Psoas muscle (tissue), 7 donors: ENCODE measurements at regions not wholly inside any gene's neighbourhood (a gene's known extent, or its start where the extent isn't known, plus 50 kb on each side); places are given as distances from the start of the nearest gene placed in this dataset.

Experiments used
- ATAC-seq, 4 donors: fragments of 200-7000 bp; cut with Tn5 transposase; one replicate each; pipeline ENCODE4 v1.9.1; 2020; ENCODE audit warnings: moderate library complexity in 3 of 4, mild to moderate bottlenecking in 2 of 4
- DNase-seq, 2 donors: peaks; one replicate each; pipeline ENCODE4 v3.0.0-alpha.2; 2020
- H3K27ac ChIP-seq: fragments of 200-600 bp; one replicate; pipeline ENCODE4 v1.8.0; 2022
- H3K27me3 ChIP-seq, 3 donors: fragments of 200-600 bp in 1 of 3; one replicate each; pipeline versions ENCODE4 v1.6.1 to v1.8.0; 2013 to 2022; ENCODE audit warnings: low read length in 2 of 3, mild to moderate bottlenecking in 2 of 3, moderate library complexity in 1 of 3; ENCODE audit not compliant: insufficient read depth in 3 of 3
- H3K36me3 ChIP-seq, 2 donors: fragments of 200-600 bp in 1 of 2; one replicate each; pipeline versions ENCODE4 v1.6.1 to v1.8.0; 2013 to 2022; ENCODE audit warnings: low read depth in 1 of 2, mild to moderate bottlenecking in 1 of 2, moderate library complexity in 1 of 2; ENCODE audit not compliant: insufficient read depth in 1 of 2
- H3K4me1 ChIP-seq: fragments of 200-600 bp; one replicate; pipeline ENCODE4 v1.8.0; 2022
- H3K4me3 ChIP-seq: fragments of 200-600 bp; one replicate; pipeline ENCODE4 v1.8.0; 2022; ENCODE audit warnings: mild to moderate bottlenecking
- H3K9me3 ChIP-seq: fragments of 200-600 bp; one replicate; pipeline ENCODE4 v1.8.0; 2022
- WGBS, 3 donors: extraction: QIAGEN DNeasy Blood & Tissue Kit; methylation state at CpG; one replicate each; pipeline versions ENCODE4 v1.1.6 to v1.1.7; 2013; 5-methylcytosine and 5-hydroxymethylcytosine counted together
- intact Hi-C, 2 donors: fragments of 100-400 bp; cut with DNase I; formaldehyde crosslinking; loops; one replicate each; pipeline versions ENCODE4 v1.11.0 to v1.14.2; 2022
- TF ChIP-seq, protein P1 (sequence below): fragments of 200-600 bp; IDR thresholded peaks from one replicate; pipeline ENCODE4 v1.8.0; 2022; ENCODE audit warnings: antibody characterized with exemption
- donor health status: healthy with polysubstance abuse.
- donor health status: DM: no; HTN: no; CAD: no; lungs with moderate emphysema.
- donor health status: Bipolar disorder and iron deficiency.
- donor health status: healthy.
- donor health status: DM: yes; HTN: yes; CAD: no.
- donor health status: DM: no; HTN: no; CAD: no.
- donor health status: DM: yes; HTN: yes; CAD: no.

DNA sequence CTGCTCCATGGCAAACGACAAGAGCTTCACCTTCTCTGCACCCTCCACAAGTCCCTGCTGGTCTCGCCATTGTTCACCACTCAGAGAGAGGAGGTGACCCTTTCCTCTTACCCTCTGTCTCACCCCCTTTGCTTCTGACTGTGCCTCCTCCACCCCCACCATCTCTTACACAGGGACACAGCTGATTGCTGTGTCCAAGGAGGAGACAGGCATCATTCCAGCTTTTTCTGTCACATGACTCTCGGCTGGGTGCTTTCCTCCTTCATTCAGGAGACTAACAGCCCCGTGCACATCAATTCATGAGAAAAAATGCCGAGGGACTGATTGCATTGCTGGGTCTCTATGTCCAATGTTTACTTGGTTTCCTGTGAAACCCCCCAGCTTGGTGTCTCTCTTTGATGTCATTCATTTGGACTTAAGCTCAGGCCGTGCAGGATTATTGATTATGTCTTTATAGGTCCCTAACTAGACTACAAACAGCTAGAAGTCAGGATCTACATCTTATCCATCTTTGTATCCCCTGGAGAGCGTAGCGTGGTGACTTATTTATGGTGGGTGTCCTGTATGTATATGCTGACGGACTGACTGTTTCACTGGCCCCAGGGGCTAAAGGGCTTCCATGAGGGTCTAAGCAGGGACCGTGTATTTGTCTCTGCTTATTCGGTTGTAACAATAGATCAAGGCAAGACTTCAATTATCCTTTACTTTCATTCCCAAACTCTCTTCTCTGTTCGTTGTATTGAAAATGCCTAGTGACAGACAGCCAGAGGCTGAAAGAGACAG lies 82.2 kb upstream of the CDH13 start:
- DNase-seq (no peak), ATAC-seq (no peak)
- TF ChIP-seq, protein P1, sequence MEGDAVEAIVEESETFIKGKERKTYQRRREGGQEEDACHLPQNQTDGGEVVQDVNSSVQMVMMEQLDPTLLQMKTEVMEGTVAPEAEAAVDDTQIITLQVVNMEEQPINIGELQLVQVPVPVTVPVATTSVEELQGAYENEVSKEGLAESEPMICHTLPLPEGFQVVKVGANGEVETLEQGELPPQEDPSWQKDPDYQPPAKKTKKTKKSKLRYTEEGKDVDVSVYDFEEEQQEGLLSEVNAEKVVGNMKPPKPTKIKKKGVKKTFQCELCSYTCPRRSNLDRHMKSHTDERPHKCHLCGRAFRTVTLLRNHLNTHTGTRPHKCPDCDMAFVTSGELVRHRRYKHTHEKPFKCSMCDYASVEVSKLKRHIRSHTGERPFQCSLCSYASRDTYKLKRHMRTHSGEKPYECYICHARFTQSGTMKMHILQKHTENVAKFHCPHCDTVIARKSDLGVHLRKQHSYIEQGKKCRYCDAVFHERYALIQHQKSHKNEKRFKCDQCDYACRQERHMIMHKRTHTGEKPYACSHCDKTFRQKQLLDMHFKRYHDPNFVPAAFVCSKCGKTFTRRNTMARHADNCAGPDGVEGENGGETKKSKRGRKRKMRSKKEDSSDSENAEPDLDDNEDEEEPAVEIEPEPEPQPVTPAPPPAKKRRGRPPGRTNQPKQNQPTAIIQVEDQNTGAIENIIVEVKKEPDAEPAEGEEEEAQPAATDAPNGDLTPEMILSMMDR: no peak
- Histone ChIP-seq H3K4me1 (peaks cover 9% of the 10 kb centered on the region), H3K36me3 (no peaks in the 10 kb centered on the region), H3K9me3 (no peaks in the 10 kb centered on the region), H3K27me3 (peaks cover 0 to 3% (median 0%) of the 10 kb centered on the region in 3 donors), H3K4me3 (no peak overlapping the region), H3K27ac (no peak overlapping the region)
- intact Hi-C loops: no loop called here
- WGBS, 3 donors: 55 to 64% (median 61%) methylated on average over 12 of the region's 12 CpGs

DNA sequence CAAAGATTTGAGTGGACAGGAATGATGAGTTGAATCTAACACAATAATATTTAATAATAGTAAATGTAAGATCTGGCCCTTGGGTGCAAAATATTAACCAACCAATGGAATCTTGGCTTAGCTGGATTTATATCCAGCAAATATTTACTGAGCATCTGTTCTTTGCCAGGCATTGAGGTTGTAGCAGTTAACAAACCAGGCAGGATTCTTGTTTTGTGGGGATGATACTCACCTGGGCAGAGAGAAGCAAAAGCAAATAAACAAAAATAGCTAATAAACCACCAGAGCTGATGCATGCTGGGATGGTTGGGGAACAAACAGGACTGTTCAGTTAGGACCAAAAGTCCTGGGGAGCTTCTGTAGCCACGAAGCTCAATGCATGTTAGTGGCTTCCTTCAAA lies 84.1 kb upstream of the CDH13 start:
- Histone ChIP-seq H3K4me3 (no peak overlapping the region), H3K9me3 (peaks cover 7% of the 10 kb centered on the region), H3K27me3 (peaks cover 0 to 3% (median 0%) of the 10 kb centered on the region in 3 donors), H3K4me1 (peaks cover 3% of the 10 kb centered on the region), H3K27ac (no peak overlapping the region), H3K36me3 (no peaks in the 10 kb centered on the region)
- ATAC-seq (no peak), DNase-seq (no peak)
- intact Hi-C loops: no loop called here
- TF ChIP-seq, protein P1: no peak
- WGBS, 3 donors: 77 to 85% (median 80%) methylated on average over 1 of the region's 1 CpG

DNA sequence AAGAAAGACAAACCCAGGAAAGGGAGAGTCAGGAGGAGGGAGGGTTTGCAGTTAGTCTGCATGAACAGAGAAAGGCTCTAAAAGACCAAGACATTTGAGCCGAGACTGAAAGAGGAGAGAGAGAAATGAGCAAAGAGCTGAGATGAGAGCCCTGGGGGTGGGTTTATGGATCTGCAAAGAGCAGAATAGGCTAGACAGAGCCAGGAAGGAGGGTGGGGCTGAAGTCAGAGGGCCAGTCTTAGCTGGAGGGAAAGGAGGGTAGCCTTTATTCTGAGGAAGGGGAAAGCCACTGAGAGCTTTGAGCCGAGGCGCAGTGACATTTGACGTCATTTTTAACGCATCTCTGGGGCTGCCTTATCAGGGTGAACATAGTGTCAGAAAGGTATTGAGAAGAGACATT lies 85.7 kb upstream of the CDH13 start:
- ATAC-seq (no peak), DNase-seq (no peak)
- Histone ChIP-seq H3K9me3 (peaks cover 7% of the 10 kb centered on the region), H3K4me1 (no peaks in the 10 kb centered on the region), H3K36me3 (no peaks in the 10 kb centered on the region), H3K27me3 (peaks cover 0 to 3% (median 0%) of the 10 kb centered on the region in 3 donors), H3K27ac (no peak overlapping the region), H3K4me3 (no peak overlapping the region)
- intact Hi-C loops: no loop called here
- WGBS, 3 donors: 72 to 84% (median 83%) methylated on average over 5 of the region's 5 CpGs
- TF ChIP-seq, protein P1: no peak

DNA sequence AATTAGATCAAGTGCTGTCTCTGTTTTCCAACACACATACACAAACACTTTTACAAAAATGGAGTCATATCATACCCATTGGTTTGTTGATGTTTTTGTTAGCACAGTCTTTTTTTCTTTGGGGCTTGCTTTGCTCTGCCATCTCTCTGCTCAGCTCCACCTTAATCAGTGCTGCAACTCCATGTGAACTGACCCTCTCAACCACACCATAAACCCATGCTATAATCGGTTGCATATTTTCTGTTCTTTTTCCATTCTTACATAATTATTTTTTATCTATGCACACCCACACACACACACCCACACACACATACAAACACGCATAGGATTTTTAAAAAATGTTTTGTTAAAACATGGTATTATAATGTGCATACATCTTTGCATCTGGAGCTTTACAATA lies 91.0 kb upstream of the CDH13 start:
- Histone ChIP-seq H3K27me3 (no peaks in the 10 kb centered on the region), H3K27ac (no peak overlapping the region), H3K4me3 (no peak overlapping the region), H3K4me1 (no peaks in the 10 kb centered on the region), H3K36me3 (no peaks in the 10 kb centered on the region), H3K9me3 (peaks cover 7% of the 10 kb centered on the region)
- TF ChIP-seq, protein P1: no peak
- ATAC-seq: no peak
- intact Hi-C loops: loop anchor here in 1 of 2 donors (10.0 kb wide), 1 partner anchor 1161 kb away; no protein-coding TSS in a partner anchor
- DNase-seq: no peak
- WGBS, 3 donors: 75 to 83% (median 76%) methylated on average over 2 of the region's 2 CpGs
